OCI-LY3 (cell line): ENCODE measurements at regions not wholly inside any gene's neighbourhood (a gene's known extent, or its start where the extent isn't known, plus 50 kb on each side); places are given as distances from the start of the nearest gene placed in this dataset.

ENCODE experiments used
- EZH2phosphoT487 ChIP-seq: fragments of 200-600 bp; shearing (Covaris generic); IDR thresholded peaks from 2 replicates; pipeline ENCODE4 v1.6.1; 2018; ENCODE audit warnings: antibody characterized with exemption, mixed run types, low read depth
- TF ChIP-seq, protein P1 (sequence below): fragments of 200-600, 300-600 bp; sonication (generic); IDR thresholded peaks from 2 replicates; pipeline ENCODE4 v1.5.1; 2014; ENCODE audit warnings: antibody characterized with exemption, low read length, low read depth

GRCh38 chr13:111527614-111528229 lies 207.3 kb downstream of the TEX29 start:
- TF ChIP-seq, protein P1, sequence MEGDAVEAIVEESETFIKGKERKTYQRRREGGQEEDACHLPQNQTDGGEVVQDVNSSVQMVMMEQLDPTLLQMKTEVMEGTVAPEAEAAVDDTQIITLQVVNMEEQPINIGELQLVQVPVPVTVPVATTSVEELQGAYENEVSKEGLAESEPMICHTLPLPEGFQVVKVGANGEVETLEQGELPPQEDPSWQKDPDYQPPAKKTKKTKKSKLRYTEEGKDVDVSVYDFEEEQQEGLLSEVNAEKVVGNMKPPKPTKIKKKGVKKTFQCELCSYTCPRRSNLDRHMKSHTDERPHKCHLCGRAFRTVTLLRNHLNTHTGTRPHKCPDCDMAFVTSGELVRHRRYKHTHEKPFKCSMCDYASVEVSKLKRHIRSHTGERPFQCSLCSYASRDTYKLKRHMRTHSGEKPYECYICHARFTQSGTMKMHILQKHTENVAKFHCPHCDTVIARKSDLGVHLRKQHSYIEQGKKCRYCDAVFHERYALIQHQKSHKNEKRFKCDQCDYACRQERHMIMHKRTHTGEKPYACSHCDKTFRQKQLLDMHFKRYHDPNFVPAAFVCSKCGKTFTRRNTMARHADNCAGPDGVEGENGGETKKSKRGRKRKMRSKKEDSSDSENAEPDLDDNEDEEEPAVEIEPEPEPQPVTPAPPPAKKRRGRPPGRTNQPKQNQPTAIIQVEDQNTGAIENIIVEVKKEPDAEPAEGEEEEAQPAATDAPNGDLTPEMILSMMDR = no peak
- TF ChIP-seq EZH2phosphoT487 = no peak
